GM12892 (cell line): ENCODE measurements at regions not wholly inside any gene's neighbourhood (a gene's known extent, or its start where the extent isn't known, plus 50 kb on each side); places are given as distances from the start of the nearest gene placed in this dataset.

Experiments used
- DNase-seq: peaks from one replicate; pipeline ENCODE4 v3.0.0; 2011; ENCODE audit not compliant: insufficient read length
- FAIRE-seq: peaks from 2 replicates; lab custom pipeline; 2011; peaks lifted over from hg19 to GRCh38; lab: Jason Lieb, UNC
- POLR2A ChIP-seq: IDR thresholded peaks from 2 replicates; pipeline ENCODE4 v1.6.1; 2011; ENCODE audit warnings: low read depth, low read length, control low read depth
- POLR2AphosphoS5 ChIP-seq: IDR thresholded peaks from 2 replicates; pipeline ENCODE4 v1.6.1; 2011; ENCODE audit warnings: low read depth, low read length, control low read depth
- TAF1 ChIP-seq: IDR thresholded peaks from 2 replicates; pipeline ENCODE4 v1.6.1; 2011; ENCODE audit warnings: low read depth, mild to moderate bottlenecking, control low read depth, low read length, borderline replicate concordance

DNA sequence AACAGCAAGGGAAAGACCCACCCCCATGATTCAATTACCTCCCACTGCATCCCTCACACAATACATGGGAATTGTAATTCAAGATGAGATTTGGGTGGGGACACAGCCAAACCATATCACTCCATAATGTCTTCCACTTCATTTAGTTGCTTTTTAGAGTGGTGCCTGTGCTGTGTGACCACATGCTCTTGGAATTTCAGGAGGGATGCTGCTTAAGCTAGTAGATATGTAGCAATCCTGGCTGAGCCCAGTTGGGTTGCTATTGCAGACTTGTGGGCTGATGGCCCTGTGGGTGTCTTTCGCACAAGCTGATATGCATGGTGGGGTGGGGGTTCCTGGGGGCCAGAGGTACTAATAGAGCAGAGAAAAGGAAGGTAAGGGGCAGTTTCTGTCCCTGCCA, 160.4 kb upstream of the SYT6 start:
- FAIRE-seq: no peak
- no peak for TF ChIP-seq TAF1
- TF ChIP-seq POLR2AphosphoS5: no peak
- DNase-seq: no peak

GRCh38 chr1:114310695-114311271, 157.1 kb upstream of the SYT6 start:
- no peak for FAIRE-seq
- DNase-seq: no peak

GRCh38 chr1:114302821-114303220, 149.2 kb upstream of the SYT6 start:
- no peak for TF ChIP-seq TAF1
- FAIRE-seq (no peak), DNase-seq (no peak)

More at GRCh38 chr1:114310695-114311271, 157.1 kb upstream of the SYT6 start:
- no peak for TF ChIP-seq POLR2AphosphoS5
- TF ChIP-seq POLR2A: no peak
- TF ChIP-seq TAF1: no peak

GRCh38 chr1:114299331-114299975, 145.8 kb upstream of the SYT6 start:
- no peak for DNase-seq
- FAIRE-seq: no peak
- TF ChIP-seq POLR2AphosphoS5 (no peak), TAF1 (no peak), POLR2A (no peak)

GRCh38 chr1:114298008-114298407, 144.3 kb upstream of the SYT6 start:
- DNase-seq (no peak), FAIRE-seq (no peak)
- TF ChIP-seq POLR2AphosphoS5: no peak
- TF ChIP-seq TAF1: no peak
- no peak for TF ChIP-seq POLR2A

DNA sequence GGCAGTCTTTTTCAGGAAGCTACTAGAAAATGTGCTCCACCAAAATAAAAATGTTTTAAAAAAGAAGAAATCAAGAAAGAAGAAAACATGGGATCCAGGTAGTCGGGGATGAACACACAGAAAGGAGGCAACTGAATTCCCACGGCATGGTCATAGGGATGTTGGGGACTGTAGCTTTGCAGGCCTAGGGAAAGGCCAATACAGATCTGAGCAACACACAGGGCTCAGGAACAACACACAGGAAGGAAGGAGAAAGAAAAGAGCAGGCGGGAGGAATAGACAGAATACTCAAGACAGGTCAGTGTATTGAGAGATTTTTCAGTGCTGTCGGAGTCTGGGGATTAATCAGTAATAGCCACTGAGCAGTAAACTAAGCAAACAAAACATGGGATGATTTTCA, 142.7 kb upstream of the SYT6 start:
- DNase-seq: no peak
- no peak for FAIRE-seq
- TF ChIP-seq TAF1 (no peak), POLR2AphosphoS5 (no peak), POLR2A (no peak)

- FAIRE-seq (no peak), DNase-seq (no peak)
- TF ChIP-seq POLR2A (no peak), POLR2AphosphoS5 (no peak), TAF1 (no peak)
Observed at GRCh38 chr1:114295321-114295720, 141.7 kb upstream of the SYT6 start.

DNA sequence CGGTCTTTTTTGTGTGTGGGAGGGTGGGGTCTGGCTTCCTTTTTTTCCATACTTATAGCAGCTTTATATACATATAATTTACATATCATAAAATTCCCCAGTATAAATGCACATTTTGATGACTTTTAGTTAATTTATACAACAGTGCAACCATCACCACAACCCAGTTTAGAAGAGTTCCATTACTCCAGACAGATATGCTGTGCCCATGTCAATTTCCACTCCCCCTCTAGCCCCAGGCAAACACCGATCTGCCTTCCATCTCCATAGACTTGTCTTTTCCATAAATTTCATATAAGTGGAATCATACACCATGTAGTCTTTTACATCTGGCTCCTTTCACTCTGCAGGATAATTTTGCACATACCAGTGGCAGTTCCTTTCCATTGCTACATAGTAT, 139.2 kb upstream of the SYT6 start:
- DNase-seq (no peak), FAIRE-seq (no peak)
- no peak for TF ChIP-seq POLR2AphosphoS5
- no peak for TF ChIP-seq TAF1
- TF ChIP-seq POLR2A: no peak

- FAIRE-seq: no peak
- TF ChIP-seq POLR2AphosphoS5: no peak
- no peak for TF ChIP-seq TAF1
- no peak for TF ChIP-seq POLR2A
- no peak for DNase-seq
Observed at GRCh38 chr1:114292194-114292593, 138.5 kb upstream of the SYT6 start.

DNA sequence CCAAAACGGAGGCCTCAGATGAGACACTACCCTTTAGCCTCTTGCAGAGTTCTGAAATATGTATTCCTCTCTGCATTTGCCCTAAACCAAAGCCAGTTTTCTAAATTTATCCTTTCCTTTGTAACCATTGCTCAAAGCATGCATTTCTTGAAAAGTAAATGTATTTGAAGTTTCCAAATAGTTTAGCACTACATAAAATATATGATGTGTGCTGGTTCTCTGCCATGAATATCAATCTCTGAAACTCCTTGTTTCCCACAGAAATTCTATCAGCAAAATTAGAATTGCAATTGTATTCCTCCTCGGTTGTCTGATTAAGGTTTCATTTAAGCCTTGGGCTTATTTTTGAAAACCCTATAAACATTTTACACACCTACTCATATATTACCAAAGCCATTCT, 137.1 kb upstream of the SYT6 start:
- DNase-seq (no peak), FAIRE-seq (no peak)
- no peak for TF ChIP-seq TAF1
- no peak for TF ChIP-seq POLR2AphosphoS5
- no peak for TF ChIP-seq POLR2A

GRCh38 chr1:114290341-114290740, 136.7 kb upstream of the SYT6 start:
- TF ChIP-seq TAF1: no peak
- no peak for TF ChIP-seq POLR2AphosphoS5
- TF ChIP-seq POLR2A: no peak
- FAIRE-seq: no peak
- DNase-seq: no peak

DNA sequence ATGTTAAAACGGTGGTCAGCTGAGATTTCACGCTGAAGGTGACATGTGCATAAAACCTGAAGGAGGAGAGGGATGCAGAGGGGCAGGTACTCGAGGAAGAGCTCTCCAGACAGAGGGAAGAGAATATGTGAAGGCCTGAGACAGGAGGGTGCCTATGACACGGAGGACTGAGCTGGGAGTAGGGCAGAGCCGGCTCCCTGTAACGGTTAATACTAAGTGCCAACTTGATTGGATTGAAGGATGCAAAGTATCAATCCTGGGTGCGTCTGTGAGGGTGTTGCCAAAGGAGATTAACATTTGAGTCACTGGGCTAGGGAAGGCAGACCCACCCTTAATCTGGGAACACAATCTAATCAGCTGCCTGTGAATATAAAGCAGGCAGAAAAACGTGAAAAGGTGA, 136.2 kb upstream of the SYT6 start:
- FAIRE-seq: no peak

More for the DNA sequence above, 136.2 kb upstream of the SYT6 start:
- DNase-seq: no peak
- TF ChIP-seq POLR2A: no peak
- no peak for TF ChIP-seq TAF1
- no peak for TF ChIP-seq POLR2AphosphoS5
